Duodenal mucosa (tissue), 2 donors: ENCODE measurements at regions not wholly inside any gene's neighbourhood (a gene's known extent, or its start where the extent isn't known, plus 50 kb on each side); places are given as distances from the start of the nearest gene placed in this dataset.

Experiments used
- H3K27ac ChIP-seq: one replicate; pipeline ENCODE4 v1.7.0; 2013; ENCODE audit warnings: low read depth, low read length
- H3K27me3 ChIP-seq, 2 donors: one replicate each; pipeline ENCODE4 v1.7.0; 2013; ENCODE audit warnings: low read length in 2 of 2, control low read depth in 1 of 2; ENCODE audit not compliant: insufficient read depth in 2 of 2, control insufficient read depth in 1 of 2
- H3K36me3 ChIP-seq, 2 donors: one replicate each; pipeline ENCODE4 v1.7.0; 2013; ENCODE audit warnings: low read length in 2 of 2, control low read depth in 1 of 2; ENCODE audit not compliant: insufficient read depth in 2 of 2, control insufficient read depth in 1 of 2
- H3K4me1 ChIP-seq, 2 donors: one replicate each; pipeline ENCODE4 v1.7.0; 2013; ENCODE audit warnings: low read length in 2 of 2, control low read depth in 1 of 2; ENCODE audit not compliant: insufficient read depth in 2 of 2, control insufficient read depth in 1 of 2
- H3K4me3 ChIP-seq, 2 donors: one replicate each; pipeline ENCODE4 v1.7.0; 2013; ENCODE audit warnings: low read length in 2 of 2, low read depth in 1 of 2
- H3K9ac ChIP-seq, 2 donors: one replicate each; pipeline ENCODE4 v1.7.0; 2013; ENCODE audit warnings: low read length in 2 of 2, low read depth in 1 of 2
- H3K9me3 ChIP-seq, 2 donors: one replicate each; pipeline ENCODE4 v1.7.0; 2013; ENCODE audit warnings: low read length in 2 of 2, control low read depth in 1 of 2; ENCODE audit not compliant: control insufficient read depth in 1 of 2

GRCh38 chr12:34339922-34340321, 317.6 kb downstream of the ALG10 start:
- H3K4me3 ChIP-seq, result no peak overlapping the region
- H3K27ac ChIP-seq, result no peak overlapping the region
- no peaks in the 10 kb centered on the region for H3K27me3 ChIP-seq

GRCh38 chr12:34340534-34341361, 318.5 kb downstream of the ALG10 start:
- Histone ChIP-seq H3K4me3 (no peak overlapping the region), H3K9me3 (peaks cover 3 to 23% of the 10 kb centered on the region in 2 donors), H3K4me1 (no peaks in the 10 kb centered on the region), H3K27me3 (no peaks in the 10 kb centered on the region), H3K27ac (no peak overlapping the region), H3K9ac (no peak overlapping the region), H3K36me3 (no peaks in the 10 kb centered on the region)

More at GRCh38 chr12:34339922-34340321, 317.6 kb downstream of the ALG10 start:
- Histone ChIP-seq H3K9me3 (peaks cover 3 to 23% of the 10 kb centered on the region in 2 donors), H3K9ac (no peak overlapping the region), H3K36me3 (no peaks in the 10 kb centered on the region), H3K4me1 (no peaks in the 10 kb centered on the region)

GRCh38 chr12:34341362-34341733, 319.1 kb downstream of the ALG10 start:
- Histone ChIP-seq H3K36me3 (no peaks in the 10 kb centered on the region), H3K4me3 (no peak overlapping the region), H3K9me3 (peaks cover 3 to 23% of the 10 kb centered on the region in 2 donors), H3K27ac (no peak overlapping the region), H3K4me1 (no peaks in the 10 kb centered on the region), H3K9ac (no peak overlapping the region), H3K27me3 (no peaks in the 10 kb centered on the region)

GRCh38 chr12:34342048-34342447, 319.8 kb downstream of the ALG10 start:
- Histone ChIP-seq H3K27ac (no peak overlapping the region), H3K4me3 (no peak overlapping the region), H3K27me3 (no peaks in the 10 kb centered on the region), H3K4me1 (no peaks in the 10 kb centered on the region), H3K36me3 (no peaks in the 10 kb centered on the region), H3K9ac (no peak overlapping the region), H3K9me3 (peaks cover 3 to 22% of the 10 kb centered on the region in 2 donors)

GRCh38 chr12:34343345-34343744, 321.0 kb downstream of the ALG10 start:
- Histone ChIP-seq H3K27ac (no peak overlapping the region), H3K4me3 (no peak overlapping the region), H3K4me1 (no peaks in the 10 kb centered on the region), H3K9ac (no peak overlapping the region), H3K27me3 (no peaks in the 10 kb centered on the region), H3K36me3 (no peaks in the 10 kb centered on the region), H3K9me3 (peaks cover 3 to 16% of the 10 kb centered on the region in 2 donors)

GRCh38 chr12:34343766-34344165, 321.5 kb downstream of the ALG10 start:
- Histone ChIP-seq H3K27me3 (no peaks in the 10 kb centered on the region), H3K4me1 (no peaks in the 10 kb centered on the region), H3K9me3 (peaks cover 3 to 14% of the 10 kb centered on the region in 2 donors), H3K36me3 (no peaks in the 10 kb centered on the region), H3K27ac (no peak overlapping the region), H3K4me3 (no peak overlapping the region), H3K9ac (no peak overlapping the region)

GRCh38 chr12:34344851-34345522, 322.7 kb downstream of the ALG10 start:
- Histone ChIP-seq H3K27ac (no peak overlapping the region), H3K4me1 (no peaks in the 10 kb centered on the region), H3K4me3 (no peak overlapping the region), H3K9ac (no peak overlapping the region), H3K27me3 (no peaks in the 10 kb centered on the region), H3K9me3 (peaks cover 3 to 12% of the 10 kb centered on the region in 2 donors), H3K36me3 (no peaks in the 10 kb centered on the region)

- no peak overlapping the region for H3K4me3 ChIP-seq
- H3K9ac ChIP-seq, result no peak overlapping the region
- no peaks in the 10 kb centered on the region for H3K4me1 ChIP-seq
- no peak overlapping the region for H3K27ac ChIP-seq
- H3K9me3 ChIP-seq, result peaks cover 8 to 16% of the 10 kb centered on the region in 2 donors
- H3K36me3 ChIP-seq, result no peaks in the 10 kb centered on the region
- no peaks in the 10 kb centered on the region for H3K27me3 ChIP-seq
Observed at GRCh38 chr12:34345801-34346200, 323.5 kb downstream of the ALG10 start.

- Histone ChIP-seq H3K4me3 (no peak overlapping the region), H3K36me3 (no peaks in the 10 kb centered on the region), H3K27ac (no peak overlapping the region), H3K27me3 (no peaks in the 10 kb centered on the region), H3K4me1 (no peaks in the 10 kb centered on the region), H3K9ac (no peak overlapping the region), H3K9me3 (peaks cover 8 to 15% of the 10 kb centered on the region in 2 donors)
Observed at GRCh38 chr12:34346372-34347034, 324.2 kb downstream of the ALG10 start.

GRCh38 chr12:34347367-34347766, 325.1 kb downstream of the ALG10 start:
- H3K9me3 ChIP-seq, result peaks cover 8 to 15% of the 10 kb centered on the region in 2 donors
- no peak overlapping the region for H3K9ac ChIP-seq
- H3K36me3 ChIP-seq, result no peaks in the 10 kb centered on the region
- H3K27me3 ChIP-seq, result no peaks in the 10 kb centered on the region
- H3K27ac ChIP-seq, result no peak overlapping the region
- no peaks in the 10 kb centered on the region for H3K4me1 ChIP-seq
- no peak overlapping the region for H3K4me3 ChIP-seq
